B cell (primary cell): ENCODE measurements at regions not wholly inside any gene's neighbourhood (a gene's known extent, or its start where the extent isn't known, plus 50 kb on each side); places are given as distances from the start of the nearest gene placed in this dataset.

Source experiments
- ATAC-seq: fragments of 200-7000 bp; cut with Tn5 transposase; one replicate; pipeline ENCODE4 v1.10.0; 2021; ENCODE audit warnings: low read depth, mild to moderate bottlenecking, moderate number of reproducible peaks, moderate library complexity
- CTCF ChIA-PET: fragments of 350-600 bp; sonication (Branson Sonifier 250); formaldehyde crosslinking; loops from one replicate; lab custom pipeline; 2021; ENCODE audit warnings: antibody characterized with exemption, inconsistent platforms; lab: Charles Lee
- POLR2A ChIA-PET: fragments of 350-600 bp; sonication (Branson Sonifier 250); formaldehyde crosslinking; loops from one replicate; lab custom pipeline; 2021; ENCODE audit warnings: antibody characterized with exemption; lab: Charles Lee
- DNase-seq: peaks from one replicate; pipeline ENCODE4 v3.0.0; 2013
- H2AFZ ChIP-seq: 2 replicates; pipeline ENCODE4 v1.6.1; 2012; ENCODE audit warnings: mild to moderate bottlenecking, low read depth, low read length; ENCODE audit not compliant: insufficient read depth, poor library complexity, severe bottlenecking
- H3K27ac ChIP-seq, 2 donors: 1 replicate in 1 of 2; 2 replicates in 1 of 2; pipeline ENCODE4 v1.5.1; 2012 to 2013; ENCODE audit warnings: low read length in 2 of 2, mild to moderate bottlenecking in 2 of 2, moderate library complexity in 1 of 2
- H3K27me3 ChIP-seq, 4 experiments: fragments of 200-600 bp in 1 of 4; sonication (generic) in 1 of 4; replicated peaks in 1 of 4; 1 replicate in 2 of 4; 2 replicates in 2 of 4; pipeline versions ENCODE4 v1.6.1 to v1.7.0; 2013 to 2016; ENCODE audit warnings: low read length in 3 of 4, mild to moderate bottlenecking in 2 of 4, mixed read lengths in 1 of 4, moderate library complexity in 1 of 4; ENCODE audit not compliant: insufficient read depth in 4 of 4, control insufficient read depth in 3 of 4; ENCODE audit errors: control extremely low read depth in 1 of 4
- H3K36me3 ChIP-seq, 2 experiments: replicated peaks in 1 of 2; 1 replicate in 1 of 2; 2 replicates in 1 of 2; pipeline versions ENCODE4 v1.6.1 to v1.7.1; 2013; ENCODE audit warnings: low read length in 1 of 2; ENCODE audit not compliant: insufficient read depth in 2 of 2, control insufficient read depth in 1 of 2; ENCODE audit errors: control extremely low read depth in 1 of 2, extremely low read depth in 1 of 2
- H3K4me1 ChIP-seq, 2 donors: fragments of 200-600 bp in 1 of 2; sonication (generic) in 1 of 2; 1 replicate in 1 of 2; 2 replicates in 1 of 2; pipeline versions ENCODE4 v1.5.1 to v1.6.1; 2013 to 2017; ENCODE audit warnings: low read length in 2 of 2; ENCODE audit not compliant: control insufficient read depth in 2 of 2, insufficient read depth in 2 of 2
- H3K4me2 ChIP-seq: replicated peaks from 2 replicates; pipeline ENCODE3; 2012; ENCODE audit warnings: mild to moderate bottlenecking, low read depth, low read length; ENCODE audit not compliant: poor library complexity, severe bottlenecking
- H3K4me3 ChIP-seq, 5 experiments: fragments of 200-600 bp in 1 of 5; sonication (generic) in 1 of 5; 1 replicate in 3 of 5; 2 replicates in 2 of 5; pipeline versions ENCODE4 v1.5.1 to v1.7.0; 2011 to 2016; ENCODE audit warnings: low read length in 4 of 5, mild to moderate bottlenecking in 4 of 5, low read depth in 2 of 5, control low read depth in 1 of 5, moderate library complexity in 1 of 5; ENCODE audit not compliant: insufficient read depth in 1 of 5; ENCODE audit errors: control extremely low read depth in 1 of 5, extremely low read depth in 1 of 5
- H3K79me2 ChIP-seq: fragments of 200-600 bp; sonication (generic); one replicate; pipeline ENCODE4 v1.6.0; 2016; ENCODE audit warnings: low read length; ENCODE audit not compliant: control insufficient read depth, insufficient read depth
- H3K9ac ChIP-seq: fragments of 200-600 bp; sonication (generic); 2 replicates; pipeline ENCODE4 v1.6.1; 2017; ENCODE audit warnings: mild to moderate bottlenecking, low read length, moderate library complexity
- H3K9me3 ChIP-seq, 3 donors: one replicate each; pipeline versions ENCODE4 v1.6.1 to v1.7.1; 2013; ENCODE audit warnings: low read length in 2 of 3; ENCODE audit not compliant: control insufficient read depth in 2 of 3, insufficient read depth in 1 of 3; ENCODE audit errors: control extremely low read depth in 1 of 3
- H4K20me1 ChIP-seq: 2 replicates; pipeline ENCODE4 v1.6.0; 2012; ENCODE audit warnings: mild to moderate bottlenecking, low read length; ENCODE audit not compliant: insufficient read depth, control insufficient read depth, poor library complexity, severe bottlenecking
- H3K27ac Mint-ChIP-seq: one replicate; pipeline ENCODE4 v1.8.0; 2021; ENCODE audit warnings: mixed read lengths
- H3K27me3 Mint-ChIP-seq: one replicate; pipeline ENCODE4 v1.8.0; 2021; ENCODE audit warnings: mixed read lengths
- H3K4me1 Mint-ChIP-seq: one replicate; pipeline ENCODE4 v1.8.0; 2021; ENCODE audit warnings: mixed read lengths
- H3K4me3 Mint-ChIP-seq: one replicate; pipeline ENCODE4 v1.8.0; 2021; ENCODE audit warnings: mixed read lengths
- H3K9me3 Mint-ChIP-seq: one replicate; pipeline ENCODE4 v1.8.0; 2022; ENCODE audit warnings: mixed read lengths; ENCODE audit not compliant: insufficient read depth
- EZH2 ChIP-seq: IDR thresholded peaks from 2 replicates; pipeline ENCODE4 v1.6.1; 2012; ENCODE audit warnings: borderline replicate concordance, low read depth, mild to moderate bottlenecking, moderate library complexity, low read length; ENCODE audit not compliant: insufficient read depth, poor library complexity, severe bottlenecking
- WGBS: methylation state at CpG from one replicate; pipeline ENCODE4 v1.1.5; 2013; ENCODE audit warnings: missing lambda C conversion rate; ENCODE audit not compliant: insufficient coverage; 5-methylcytosine and 5-hydroxymethylcytosine counted together
- intact Hi-C: fragments of 100-400 bp; cut with micrococcal nuclease; formaldehyde crosslinking; loops from one replicate; pipeline ENCODE4 v1.10.0; 2022
- TF ChIP-seq, protein P1 (sequence below): fragments of 200-600 bp; IDR thresholded peaks from one replicate; pipeline ENCODE4 v1.8.0; 2022; ENCODE audit warnings: antibody characterized with exemption, mild to moderate bottlenecking

DNA sequence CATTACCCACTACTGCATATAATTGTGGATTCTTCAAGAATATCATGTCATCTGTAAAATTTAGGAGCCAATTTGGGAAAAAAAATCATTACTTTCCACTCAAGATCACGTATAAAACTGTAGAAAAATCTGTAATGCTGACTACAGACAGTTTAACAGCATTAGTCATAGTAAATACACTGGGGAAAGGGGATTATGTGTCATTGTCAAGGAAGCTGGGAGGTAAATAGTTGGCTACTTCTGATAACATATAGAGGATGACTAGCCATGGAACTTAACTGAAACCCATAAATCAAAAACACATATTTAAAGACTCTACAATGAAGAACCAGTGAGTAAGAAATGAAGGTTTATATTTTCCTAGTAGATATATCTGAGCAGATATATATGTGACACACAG lies 1666.4 kb upstream of the IGFBP7 start:
- Histone ChIP-seq H3K79me2 (no peaks in the 10 kb centered on the region), H3K27ac (no peak overlapping the region), H3K4me2 (no peak overlapping the region), H3K36me3 (no peaks in the 10 kb centered on the region), H3K4me3 (no peak overlapping the region), H3K4me1 (no peaks in the 10 kb centered on the region), H3K27me3 (no peaks in the 10 kb centered on the region), H3K9ac (no peak overlapping the region), H3K9me3 (no peaks in the 10 kb centered on the region), H4K20me1 (no peaks in the 10 kb centered on the region), H2AFZ (no peak overlapping the region)
- Mint-ChIP-seq H3K27ac (no peak overlapping the region), H3K27me3 (no peaks in the 10 kb centered on the region), H3K4me1 (no peaks in the 10 kb centered on the region), H3K9me3 (peaks cover 4% of the 10 kb centered on the region), H3K4me3 (no peak overlapping the region)
- ATAC-seq (no peak), DNase-seq (no peak)
- CTCF ChIA-PET = no interaction called here
- no peak for TF ChIP-seq EZH2
- TF ChIP-seq, protein P1, sequence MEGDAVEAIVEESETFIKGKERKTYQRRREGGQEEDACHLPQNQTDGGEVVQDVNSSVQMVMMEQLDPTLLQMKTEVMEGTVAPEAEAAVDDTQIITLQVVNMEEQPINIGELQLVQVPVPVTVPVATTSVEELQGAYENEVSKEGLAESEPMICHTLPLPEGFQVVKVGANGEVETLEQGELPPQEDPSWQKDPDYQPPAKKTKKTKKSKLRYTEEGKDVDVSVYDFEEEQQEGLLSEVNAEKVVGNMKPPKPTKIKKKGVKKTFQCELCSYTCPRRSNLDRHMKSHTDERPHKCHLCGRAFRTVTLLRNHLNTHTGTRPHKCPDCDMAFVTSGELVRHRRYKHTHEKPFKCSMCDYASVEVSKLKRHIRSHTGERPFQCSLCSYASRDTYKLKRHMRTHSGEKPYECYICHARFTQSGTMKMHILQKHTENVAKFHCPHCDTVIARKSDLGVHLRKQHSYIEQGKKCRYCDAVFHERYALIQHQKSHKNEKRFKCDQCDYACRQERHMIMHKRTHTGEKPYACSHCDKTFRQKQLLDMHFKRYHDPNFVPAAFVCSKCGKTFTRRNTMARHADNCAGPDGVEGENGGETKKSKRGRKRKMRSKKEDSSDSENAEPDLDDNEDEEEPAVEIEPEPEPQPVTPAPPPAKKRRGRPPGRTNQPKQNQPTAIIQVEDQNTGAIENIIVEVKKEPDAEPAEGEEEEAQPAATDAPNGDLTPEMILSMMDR = no peak
- POLR2A ChIA-PET = no interaction called here
- no CpG with 5 or more reads among the region's 1 CpG for WGBS
- intact Hi-C loops = no loop called here

DNA sequence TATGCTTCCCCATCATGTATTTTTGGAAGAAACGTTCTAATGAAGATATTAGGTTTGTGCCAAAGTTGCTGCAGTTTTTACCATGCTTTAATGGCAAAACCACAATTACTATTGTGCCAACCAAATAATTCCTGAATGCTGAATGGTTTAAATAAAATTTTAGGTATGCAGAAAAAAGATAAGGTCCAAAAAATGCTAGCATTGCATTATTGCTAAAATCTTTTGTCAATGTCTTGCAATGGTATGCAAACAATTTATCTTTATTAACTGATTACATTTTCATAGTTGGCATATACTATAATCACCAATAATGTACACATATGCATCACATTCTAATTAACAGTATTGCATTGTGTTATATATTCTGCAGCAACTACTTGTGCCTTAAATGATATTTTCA lies 1657.4 kb upstream of the IGFBP7 start:
- H3K4me1 ChIP-seq = no peaks in the 10 kb centered on the region
- Mint-ChIP-seq H3K4me3 (no peak overlapping the region), H3K27me3 (no peaks in the 10 kb centered on the region), H3K4me1 (no peaks in the 10 kb centered on the region), H3K27ac (no peak overlapping the region), H3K9me3 (peaks cover 4% of the 10 kb centered on the region)
- no peaks in the 10 kb centered on the region for H4K20me1 ChIP-seq
- no CpG with 5 or more reads among the region's 1 CpG for WGBS
- H3K27me3 ChIP-seq = no peaks in the 10 kb centered on the region
- H3K4me2 ChIP-seq = no peak overlapping the region
- H3K27ac ChIP-seq = no peak overlapping the region
- no peaks in the 10 kb centered on the region for H3K79me2 ChIP-seq
- H3K36me3 ChIP-seq = no peaks in the 10 kb centered on the region
- TF ChIP-seq, protein P1 = no peak
- no peaks in the 10 kb centered on the region for H3K9me3 ChIP-seq
- H3K4me3 ChIP-seq = no peak overlapping the region
- POLR2A ChIA-PET = no interaction called here
- no peak overlapping the region for H2AFZ ChIP-seq
- H3K9ac ChIP-seq = no peak overlapping the region
- DNase-seq (no peak), ATAC-seq (no peak)
- CTCF ChIA-PET = no interaction called here
- intact Hi-C loops = no loop called here
